PFSK-1 (cell line): ENCODE measurements at regions not wholly inside any gene's neighbourhood (a gene's known extent, or its start where the extent isn't known, plus 50 kb on each side); places are given as distances from the start of the nearest gene placed in this dataset.

Source experiments
- FOXP2 ChIP-seq: optimal IDR thresholded peaks from 2 replicates; pipeline ENCODE3; 2011; ENCODE audit warnings: borderline replicate concordance, control low read depth, inconsistent platforms; ENCODE audit not compliant: insufficient read depth; ENCODE audit errors: extremely low read length, extremely low read depth
- POLR2AphosphoS5 ChIP-seq: IDR thresholded peaks from 2 replicates; pipeline ENCODE4 v1.6.1; 2012; ENCODE audit warnings: low read depth, mild to moderate bottlenecking, control low read depth, low read length, moderate library complexity
- REST ChIP-seq, 2 experiments: IDR thresholded peaks; 2 replicates each; pipeline versions ENCODE4 v1.6.1 to v1.8.0; 2011 to 2012; ENCODE audit warnings: low read depth in 2 of 2, low read length in 2 of 2, control low read depth in 1 of 2, inconsistent platforms in 1 of 2, mild to moderate bottlenecking in 1 of 2, moderate library complexity in 1 of 2; ENCODE audit not compliant: insufficient read depth in 1 of 2
- SIN3A ChIP-seq: IDR thresholded peaks from 2 replicates; pipeline ENCODE4 v1.6.1; 2012; ENCODE audit warnings: mild to moderate bottlenecking, low read length, moderate library complexity, borderline replicate concordance; ENCODE audit not compliant: insufficient read depth
- TAF1 ChIP-seq: IDR thresholded peaks from 2 replicates; pipeline ENCODE4 v1.6.1; 2012; ENCODE audit warnings: low read length, control low read depth, borderline replicate concordance; ENCODE audit not compliant: insufficient read depth

GRCh38 chr10:2908851-2909630, 158.3 kb upstream of the PFKP start:
- TF ChIP-seq SIN3A (no peak), TAF1 (no peak), REST (IDR thresholded peaks at IDR 0.05; ENCODE audit: insufficient read depth in 1 of 2, low read depth in 2 of 2, low read length in 2 of 2) (no peak), POLR2AphosphoS5 (no peak), FOXP2 (no peak)

- TF ChIP-seq FOXP2, result no peak
- no peak for TF ChIP-seq REST (IDR thresholded peaks at IDR 0.05; ENCODE audit: insufficient read depth in 1 of 2, low read depth in 2 of 2, low read length in 2 of 2)
- no peak for TF ChIP-seq POLR2AphosphoS5
- TF ChIP-seq TAF1, result no peak
- no peak for TF ChIP-seq SIN3A
Observed at GRCh38 chr10:2906974-2907373, 160.4 kb upstream of the PFKP start.

DNA sequence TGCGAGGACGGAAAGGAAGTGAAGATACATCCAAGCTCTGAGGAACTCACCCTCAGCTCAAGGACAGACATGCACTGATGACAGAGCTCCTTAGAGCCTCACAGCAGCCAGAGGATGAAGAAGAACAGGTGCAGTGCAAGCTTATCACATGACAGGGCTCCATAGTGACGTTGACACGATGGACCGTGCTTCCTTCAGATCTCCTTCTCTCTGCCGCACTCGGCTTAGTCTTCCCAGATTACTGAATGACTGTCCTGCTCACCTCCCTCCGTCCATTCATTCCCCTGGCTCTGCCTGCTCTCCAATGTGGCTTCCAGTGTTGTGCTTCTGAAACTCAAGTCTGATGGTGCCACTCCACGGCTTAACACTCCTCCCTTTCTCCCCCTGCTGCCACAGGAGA, 161.5 kb upstream of the PFKP start:
- TF ChIP-seq TAF1 (no peak), REST (IDR thresholded peaks at IDR 0.05; ENCODE audit: insufficient read depth in 1 of 2, low read depth in 2 of 2, low read length in 2 of 2) (no peak), SIN3A (no peak), POLR2AphosphoS5 (no peak), FOXP2 (no peak)

- TF ChIP-seq POLR2AphosphoS5 (no peak), REST (IDR thresholded peaks at IDR 0.05; ENCODE audit: insufficient read depth in 1 of 2, low read depth in 2 of 2, low read length in 2 of 2) (no peak), FOXP2 (no peak), SIN3A (no peak), TAF1 (no peak)
Observed at GRCh38 chr10:2900530-2900929, 166.8 kb upstream of the PFKP start.
